ENCODE measurements at regions not wholly inside any gene's neighbourhood (a gene's known extent, or its start where the extent isn't known, plus 50 kb on each side); places are given as distances from the start of the nearest gene placed in this dataset.

DNA sequence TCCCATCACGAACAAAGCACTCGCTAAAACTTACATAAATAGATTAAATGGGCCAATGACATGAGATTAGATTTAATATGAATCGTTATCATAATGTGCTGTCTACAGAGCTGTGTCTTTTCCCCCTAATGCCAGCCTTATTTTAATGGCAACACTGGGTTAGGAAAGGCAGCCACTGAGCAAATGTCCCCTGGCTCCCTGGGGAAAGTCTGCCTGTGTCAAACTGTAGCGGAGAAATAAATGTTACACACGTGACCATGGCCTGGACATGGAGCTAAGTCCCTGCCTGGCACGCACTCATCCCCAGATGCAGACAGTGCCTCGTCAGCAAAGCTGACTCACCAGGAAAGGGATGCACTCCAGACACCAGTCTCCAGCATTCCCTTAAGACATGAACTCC, 61.3 kb upstream of the SDK2 start:
- DNase-seq (ENCODE audit: low read depth, low spot score) (no peak), ATAC-seq (no peak)
- H3K4me1 ChIP-seq (ENCODE audit: control insufficient read depth, insufficient read depth, low read length), result no peaks in the 10 kb centered on the region
- H3K27ac ChIP-seq (ENCODE audit: low read length), result no peak overlapping the region
- TF ChIP-seq, protein P1, sequence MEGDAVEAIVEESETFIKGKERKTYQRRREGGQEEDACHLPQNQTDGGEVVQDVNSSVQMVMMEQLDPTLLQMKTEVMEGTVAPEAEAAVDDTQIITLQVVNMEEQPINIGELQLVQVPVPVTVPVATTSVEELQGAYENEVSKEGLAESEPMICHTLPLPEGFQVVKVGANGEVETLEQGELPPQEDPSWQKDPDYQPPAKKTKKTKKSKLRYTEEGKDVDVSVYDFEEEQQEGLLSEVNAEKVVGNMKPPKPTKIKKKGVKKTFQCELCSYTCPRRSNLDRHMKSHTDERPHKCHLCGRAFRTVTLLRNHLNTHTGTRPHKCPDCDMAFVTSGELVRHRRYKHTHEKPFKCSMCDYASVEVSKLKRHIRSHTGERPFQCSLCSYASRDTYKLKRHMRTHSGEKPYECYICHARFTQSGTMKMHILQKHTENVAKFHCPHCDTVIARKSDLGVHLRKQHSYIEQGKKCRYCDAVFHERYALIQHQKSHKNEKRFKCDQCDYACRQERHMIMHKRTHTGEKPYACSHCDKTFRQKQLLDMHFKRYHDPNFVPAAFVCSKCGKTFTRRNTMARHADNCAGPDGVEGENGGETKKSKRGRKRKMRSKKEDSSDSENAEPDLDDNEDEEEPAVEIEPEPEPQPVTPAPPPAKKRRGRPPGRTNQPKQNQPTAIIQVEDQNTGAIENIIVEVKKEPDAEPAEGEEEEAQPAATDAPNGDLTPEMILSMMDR (IDR thresholded peaks at IDR 0.05), result no peak
- TF ChIP-seq SIN3A (IDR thresholded peaks at IDR 0.05; ENCODE audit: borderline replicate concordance, insufficient read depth, low read depth, low read length) (no peak), POLR2AphosphoS5 (IDR thresholded peaks at IDR 0.05; ENCODE audit: low read depth, low read length) (no peak), TCF7L2 (IDR thresholded peaks at IDR 0.05; ENCODE audit: low read depth, low read length) (no peak)
- TF ChIP-seq, protein P2, sequence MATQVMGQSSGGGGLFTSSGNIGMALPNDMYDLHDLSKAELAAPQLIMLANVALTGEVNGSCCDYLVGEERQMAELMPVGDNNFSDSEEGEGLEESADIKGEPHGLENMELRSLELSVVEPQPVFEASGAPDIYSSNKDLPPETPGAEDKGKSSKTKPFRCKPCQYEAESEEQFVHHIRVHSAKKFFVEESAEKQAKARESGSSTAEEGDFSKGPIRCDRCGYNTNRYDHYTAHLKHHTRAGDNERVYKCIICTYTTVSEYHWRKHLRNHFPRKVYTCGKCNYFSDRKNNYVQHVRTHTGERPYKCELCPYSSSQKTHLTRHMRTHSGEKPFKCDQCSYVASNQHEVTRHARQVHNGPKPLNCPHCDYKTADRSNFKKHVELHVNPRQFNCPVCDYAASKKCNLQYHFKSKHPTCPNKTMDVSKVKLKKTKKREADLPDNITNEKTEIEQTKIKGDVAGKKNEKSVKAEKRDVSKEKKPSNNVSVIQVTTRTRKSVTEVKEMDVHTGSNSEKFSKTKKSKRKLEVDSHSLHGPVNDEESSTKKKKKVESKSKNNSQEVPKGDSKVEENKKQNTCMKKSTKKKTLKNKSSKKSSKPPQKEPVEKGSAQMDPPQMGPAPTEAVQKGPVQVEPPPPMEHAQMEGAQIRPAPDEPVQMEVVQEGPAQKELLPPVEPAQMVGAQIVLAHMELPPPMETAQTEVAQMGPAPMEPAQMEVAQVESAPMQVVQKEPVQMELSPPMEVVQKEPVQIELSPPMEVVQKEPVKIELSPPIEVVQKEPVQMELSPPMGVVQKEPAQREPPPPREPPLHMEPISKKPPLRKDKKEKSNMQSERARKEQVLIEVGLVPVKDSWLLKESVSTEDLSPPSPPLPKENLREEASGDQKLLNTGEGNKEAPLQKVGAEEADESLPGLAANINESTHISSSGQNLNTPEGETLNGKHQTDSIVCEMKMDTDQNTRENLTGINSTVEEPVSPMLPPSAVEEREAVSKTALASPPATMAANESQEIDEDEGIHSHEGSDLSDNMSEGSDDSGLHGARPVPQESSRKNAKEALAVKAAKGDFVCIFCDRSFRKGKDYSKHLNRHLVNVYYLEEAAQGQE (IDR thresholded peaks at IDR 0.05; ENCODE audit: insufficient read depth in 1 of 2, low read depth in 2 of 2, low read length in 1 of 2), result no peak
- no TSS peak for BruUV-seq (replicated peaks)
- intact Hi-C loops (cut with micrococcal nuclease; ENCODE audit: unreplicated experiment) (no loop called here), in situ Hi-C loops (cut with HindIII; ENCODE audit: low pct_unique_long_range_greater_than_20kb, low sequenced_read_pairs) (no loop called here)
- H3K9me3 ChIP-seq (ENCODE audit: control insufficient read depth, insufficient read depth, low read depth, low read length), result no peaks in the 10 kb centered on the region
- CTCF ChIA-PET, result no interaction called here
- no peaks in the 10 kb centered on the region for H3K36me3 ChIP-seq (ENCODE audit: control insufficient read depth, insufficient read depth, low read length)
- H3K27me3 ChIP-seq (ENCODE audit: control insufficient read depth, insufficient read depth, low read length), result peaks cover 15% of the 10 kb centered on the region
- no peak overlapping the region for H3K4me3 ChIP-seq (ENCODE audit: low read depth in 2 of 2, low read length in 2 of 2)
- POLR2A ChIA-PET, result no interaction called here

GRCh38 chr17:73706428-73706827, 62.2 kb upstream of the SDK2 start:
- no peak for DNase-seq (ENCODE audit: low read depth, low spot score)
- Histone ChIP-seq H3K36me3 (ENCODE audit: control insufficient read depth, insufficient read depth, low read length) (no peaks in the 10 kb centered on the region), H3K27ac (ENCODE audit: low read length) (no peak overlapping the region), H3K27me3 (ENCODE audit: control insufficient read depth, insufficient read depth, low read length) (peaks cover 15% of the 10 kb centered on the region), H3K4me1 (ENCODE audit: control insufficient read depth, insufficient read depth, low read length) (no peaks in the 10 kb centered on the region), H3K9me3 (ENCODE audit: control insufficient read depth, insufficient read depth, low read depth, low read length) (no peaks in the 10 kb centered on the region), H3K4me3 (ENCODE audit: low read depth in 2 of 2, low read length in 2 of 2) (no peak overlapping the region)
- CTCF ChIA-PET, result no interaction called here
- no TSS peak for BruUV-seq (replicated peaks)
- intact Hi-C loops (cut with micrococcal nuclease; ENCODE audit: unreplicated experiment) (no loop called here), in situ Hi-C loops (cut with HindIII; ENCODE audit: low pct_unique_long_range_greater_than_20kb, low sequenced_read_pairs) (no loop called here)
- no peak for ATAC-seq
- POLR2A ChIA-PET, result no interaction called here
- TF ChIP-seq TCF7L2 (IDR thresholded peaks at IDR 0.05; ENCODE audit: low read depth, low read length), result no peak

DNA sequence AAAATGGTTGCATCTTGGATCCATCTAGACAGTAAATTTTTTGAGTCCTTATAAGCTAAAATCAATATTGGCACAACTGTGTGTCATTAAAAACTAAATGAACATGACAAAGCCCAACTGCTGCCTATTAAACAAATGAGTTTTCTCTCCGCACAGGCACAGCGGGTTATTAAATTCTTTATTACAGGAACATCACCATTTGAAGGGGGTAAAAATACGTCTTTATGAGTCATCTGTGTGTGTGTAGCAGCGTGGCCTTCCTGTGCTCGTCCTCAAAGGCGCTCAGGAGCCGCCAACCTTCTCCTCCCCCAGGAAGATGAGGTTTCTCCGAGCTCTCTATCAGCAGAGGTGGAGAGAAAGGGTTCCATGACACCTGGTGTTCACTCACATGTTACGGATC, 62.6 kb upstream of the SDK2 start:
- H3K27me3 ChIP-seq (ENCODE audit: control insufficient read depth, insufficient read depth, low read length), result peaks cover 15% of the 10 kb centered on the region
- TF ChIP-seq POLR2AphosphoS5 (IDR thresholded peaks at IDR 0.05; ENCODE audit: low read depth, low read length) (no peak), TCF7L2 (IDR thresholded peaks at IDR 0.05; ENCODE audit: low read depth, low read length) (no peak), SIN3A (IDR thresholded peaks at IDR 0.05; ENCODE audit: borderline replicate concordance, insufficient read depth, low read depth, low read length) (no peak)
- TF ChIP-seq, protein P1 (IDR thresholded peaks at IDR 0.05), result no peak
- TF ChIP-seq, protein P2 (IDR thresholded peaks at IDR 0.05; ENCODE audit: insufficient read depth in 1 of 2, low read depth in 2 of 2, low read length in 1 of 2), result no peak
- no peaks in the 10 kb centered on the region for H3K36me3 ChIP-seq (ENCODE audit: control insufficient read depth, insufficient read depth, low read length)
- POLR2A ChIA-PET, result no interaction called here
- BruUV-seq (replicated peaks), result no TSS peak
- ATAC-seq (no peak), DNase-seq (ENCODE audit: low read depth, low spot score) (no peak)
- intact Hi-C loops (cut with micrococcal nuclease; ENCODE audit: unreplicated experiment), result no loop called here
- H3K4me3 ChIP-seq (ENCODE audit: low read depth in 2 of 2, low read length in 2 of 2), result no peak overlapping the region
- CTCF ChIA-PET, result no interaction called here
- no peak overlapping the region for H3K27ac ChIP-seq (ENCODE audit: low read length)
- no peaks in the 10 kb centered on the region for H3K4me1 ChIP-seq (ENCODE audit: control insufficient read depth, insufficient read depth, low read length)
- in situ Hi-C loops (cut with HindIII; ENCODE audit: low pct_unique_long_range_greater_than_20kb, low sequenced_read_pairs), result no loop called here
- H3K9me3 ChIP-seq (ENCODE audit: control insufficient read depth, insufficient read depth, low read depth, low read length), result no peaks in the 10 kb centered on the region

Measured in Panc1 (cell line).